GM23338 (cell line): ENCODE measurements at regions not wholly inside any gene's neighbourhood (a gene's known extent, or its start where the extent isn't known, plus 50 kb on each side); places are given as distances from the start of the nearest gene placed in this dataset.

ENCODE experiments used
- CTCF ChIP-seq, 2 experiments: fragments of 200-600 bp in 1 of 2; sonication (generic) in 1 of 2; conservative IDR thresholded peaks; 2 replicates each; pipeline versions ENCODE4 v1.5.1 to v1.6.1; 2016 to 2017; ENCODE audit warnings: antibody characterized with exemption in 2 of 2, low read depth in 2 of 2, mild to moderate bottlenecking in 2 of 2, moderate library complexity in 1 of 2
- EZH2 ChIP-seq: fragments of 200-600 bp; sonication (generic); IDR thresholded peaks from one replicate; pipeline ENCODE4 v1.8.0; 2017; ENCODE audit warnings: antibody characterized with exemption, mild to moderate bottlenecking, low read depth; ENCODE audit not compliant: unreplicated experiment
- ZNF331 ChIP-seq: fragments of 250-450 bp; sonication (Bioruptor Pico); IDR thresholded peaks from 2 replicates; pipeline ENCODE4 v1.5.0; 2020; ENCODE audit warnings: low read depth, mild to moderate bottlenecking, moderate library complexity

- peak; percentile 63 to 64 for TF ChIP-seq CTCF (conservative IDR thresholded peaks at IDR 0.05; ENCODE audit: low read depth in 2 of 2)
- TF ChIP-seq ZNF331, result no peak
- no peak for TF ChIP-seq EZH2
Measured at GRCh38 chr12:83954956-83955601, 957.5 kb downstream of the SLC6A15 start.
